ENCODE measurements at regions not wholly inside any gene's neighbourhood (a gene's known extent, or its start where the extent isn't known, plus 50 kb on each side); places are given as distances from the start of the nearest gene placed in this dataset.

GRCh38 chr1:234999513-234999940, 129.1 kb downstream of the TOMM20 start:
- TF ChIP-seq EZH2phosphoT487 (IDR thresholded peaks at IDR 0.05; ENCODE audit: borderline replicate concordance, low read depth, low read length) (no peak), CTCF (conservative IDR thresholded peaks at IDR 0.05; ENCODE audit: low read length) (no peak)

All from OCI-LY7 (cell line).